GM19025 (cell line): ENCODE measurements at regions not wholly inside any gene's neighbourhood (a gene's known extent, or its start where the extent isn't known, plus 50 kb on each side); places are given as distances from the start of the nearest gene placed in this dataset.
"Not testable (repeated sequence)": the region's sequence is repeated elsewhere in the genome, so short reads cannot be mapped to it uniquely, and the experiment has no call there.

ENCODE experiments used
- ATAC-seq: cut with Tn5 transposase; IDR thresholded peaks from one replicate; pipeline ENCODE4 v1.9.1; 2021; ENCODE audit warnings: mild to moderate bottlenecking, low read depth, moderate library complexity; ENCODE audit not compliant: unreplicated experiment

- not testable (repeated sequence) for ATAC-seq
Observed at GRCh38 chr7:97234494-97234893, 117.0 kb downstream of the SDHAF3 start.

- no peak for ATAC-seq
Observed at GRCh38 chr7:97246317-97246716, 128.8 kb downstream of the SDHAF3 start.

GRCh38 chr7:97258187-97258586 lies 140.7 kb downstream of the SDHAF3 start:
- ATAC-seq: not testable (repeated sequence)

GRCh38 chr7:97269741-97270140 lies 152.2 kb downstream of the SDHAF3 start:
- no peak for ATAC-seq

GRCh38 chr7:97270280-97270679 lies 152.8 kb downstream of the SDHAF3 start:
- no peak for ATAC-seq

GRCh38 chr7:97271619-97272018 lies 154.1 kb downstream of the SDHAF3 start:
- no peak for ATAC-seq

GRCh38 chr7:97272237-97272975 lies 154.9 kb downstream of the SDHAF3 start:
- peak; percentile 82 for ATAC-seq

- no peak for ATAC-seq
Observed at GRCh38 chr7:97275475-97275874, 158.0 kb downstream of the SDHAF3 start.

GRCh38 chr7:97280950-97281349 lies 163.5 kb downstream of the SDHAF3 start:
- no peak for ATAC-seq

GRCh38 chr7:97285348-97285747 lies 167.8 kb downstream of the SDHAF3 start:
- ATAC-seq: no peak

GRCh38 chr7:97293031-97293430 lies 175.5 kb downstream of the SDHAF3 start:
- ATAC-seq: no peak

GRCh38 chr7:97298561-97298960 lies 181.1 kb downstream of the SDHAF3 start:
- no peak for ATAC-seq

- no peak for ATAC-seq
Observed at GRCh38 chr7:97305589-97305988, 188.1 kb downstream of the SDHAF3 start.

GRCh38 chr7:97307521-97308108 lies 190.1 kb downstream of the SDHAF3 start:
- no peak for ATAC-seq

- no peak for ATAC-seq
Observed at GRCh38 chr7:97313900-97314299, 196.4 kb downstream of the SDHAF3 start.

GRCh38 chr7:97317575-97317974 lies 200.1 kb downstream of the SDHAF3 start:
- no peak for ATAC-seq

- ATAC-seq: not testable (repeated sequence)
Observed at GRCh38 chr7:97329871-97330270, 212.4 kb downstream of the SDHAF3 start.

GRCh38 chr7:97337849-97338248 lies 220.4 kb downstream of the SDHAF3 start:
- no peak for ATAC-seq

- ATAC-seq: no peak
Observed at GRCh38 chr7:97342512-97342911, 225.0 kb downstream of the SDHAF3 start.

- no peak for ATAC-seq
Observed at GRCh38 chr7:97346349-97346748, 228.9 kb downstream of the SDHAF3 start.

- ATAC-seq: no peak
Observed at GRCh38 chr7:97351488-97351887, 234.0 kb downstream of the SDHAF3 start.

- ATAC-seq: no peak
Observed at GRCh38 chr7:97357459-97357858, 240.0 kb downstream of the SDHAF3 start.
